Embryonic facial prominence (tissue), 1 donor: ENCODE measurements at regions not wholly inside any gene's neighbourhood (a gene's known extent, or its start where the extent isn't known, plus 50 kb on each side); places are given as distances from the start of the nearest gene placed in this dataset.
"Not testable (repeated sequence)": the region's sequence is repeated elsewhere in the genome, so short reads cannot be mapped to it uniquely, and the experiment has no call there.

ENCODE experiments used
- DNase-seq: peaks from one replicate; pipeline ENCODE4 v3.0.0-alpha.2; 2016; ENCODE audit errors: extremely low spot score

GRCh38 chr2:156933645-156934225 is 323.8 kb upstream of the GALNT5 start:
- no peak for DNase-seq

- DNase-seq: no peak
Observed at GRCh38 chr2:156935616-156936015, 321.9 kb upstream of the GALNT5 start.

- no peak for DNase-seq
Observed at GRCh38 chr2:156937430-156937829, 320.1 kb upstream of the GALNT5 start.

GRCh38 chr2:156944871-156945270 is 312.6 kb upstream of the GALNT5 start:
- DNase-seq: no peak

DNA sequence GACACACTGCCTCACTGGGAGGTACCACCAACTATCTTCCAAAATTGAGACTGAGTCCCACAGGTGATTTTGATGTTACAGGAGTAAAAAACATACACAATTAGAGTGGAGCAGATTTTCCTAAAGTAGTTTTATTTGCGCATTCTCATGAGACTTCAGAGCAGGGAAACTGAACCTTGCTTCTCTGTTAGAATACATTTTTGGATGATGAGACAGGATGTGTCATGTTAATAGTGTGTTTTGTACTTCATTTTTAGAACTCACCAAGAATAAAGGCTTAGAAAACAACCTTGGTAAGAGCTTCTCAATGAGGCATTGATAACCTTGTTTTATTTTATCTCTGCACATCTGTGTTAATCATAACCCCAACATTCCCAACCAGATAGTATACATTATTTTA is 310.2 kb upstream of the GALNT5 start:
- DNase-seq: no peak

DNA sequence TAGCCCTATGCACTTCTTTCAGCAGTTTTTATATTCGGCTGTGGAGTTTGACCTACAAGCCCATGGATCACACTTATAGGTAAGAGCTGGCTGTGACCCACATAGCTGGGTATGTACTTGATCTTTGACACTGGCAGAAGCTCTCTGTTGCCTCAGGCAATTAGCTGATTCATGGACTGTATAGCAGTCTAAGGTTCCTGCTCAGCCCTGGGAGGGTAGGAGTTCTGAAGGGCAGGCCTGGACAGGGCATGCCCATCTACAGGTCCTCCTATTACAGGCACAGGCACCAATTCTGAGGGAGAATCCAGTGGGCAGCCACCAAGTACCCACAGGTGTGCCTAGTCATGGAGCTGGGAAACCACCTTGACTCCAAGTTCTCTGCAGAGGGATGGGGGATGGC is 301.8 kb upstream of the GALNT5 start:
- no peak for DNase-seq

DNA sequence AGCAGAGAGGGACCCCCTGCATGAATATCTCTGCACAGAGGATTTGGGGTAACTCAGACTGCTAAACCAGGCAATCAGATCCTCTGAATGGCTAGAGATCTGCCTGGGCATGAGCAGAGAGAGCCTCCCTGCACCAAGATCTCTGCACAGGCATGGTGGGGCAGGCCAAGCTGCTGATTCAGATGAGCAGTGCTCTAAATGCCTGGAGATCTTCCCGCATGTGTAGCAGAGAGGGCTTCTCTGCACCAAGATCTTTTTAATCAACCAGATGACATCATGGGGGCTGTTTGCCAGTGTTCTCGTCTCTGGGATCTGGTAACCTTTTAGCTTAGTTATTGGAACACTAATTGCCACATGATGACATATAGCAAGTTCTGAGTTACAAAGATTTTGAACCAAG is 301.3 kb upstream of the GALNT5 start:
- no peak for DNase-seq

- DNase-seq: no peak
Observed at GRCh38 chr2:156958374-156958773, 299.1 kb upstream of the GALNT5 start.

GRCh38 chr2:156959481-156959880 is 298.0 kb upstream of the GALNT5 start:
- no peak for DNase-seq

DNA sequence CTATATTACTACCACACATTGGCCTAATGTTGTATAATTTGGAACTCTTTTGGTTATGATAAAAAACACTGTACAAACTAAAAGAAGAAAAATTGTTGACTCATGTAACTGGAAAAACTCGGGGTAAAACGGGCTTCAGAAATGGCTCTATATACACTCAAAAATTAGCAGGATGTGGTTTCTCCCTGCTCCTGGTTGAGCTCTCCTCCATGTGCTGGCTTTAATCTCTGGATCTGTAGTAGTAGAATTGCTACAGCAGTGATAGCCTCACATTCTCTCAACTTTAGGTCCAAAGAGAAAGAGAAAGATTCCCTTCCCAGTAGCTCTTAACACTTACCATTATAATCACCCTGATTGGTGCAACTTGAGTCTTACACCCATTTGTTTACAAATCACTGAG is 274.9 kb upstream of the GALNT5 start:
- DNase-seq: no peak

GRCh38 chr2:156986339-156986988 is 271.0 kb upstream of the GALNT5 start:
- no peak for DNase-seq

GRCh38 chr2:156999661-157000060 is 257.8 kb upstream of the GALNT5 start:
- DNase-seq: no peak

DNA sequence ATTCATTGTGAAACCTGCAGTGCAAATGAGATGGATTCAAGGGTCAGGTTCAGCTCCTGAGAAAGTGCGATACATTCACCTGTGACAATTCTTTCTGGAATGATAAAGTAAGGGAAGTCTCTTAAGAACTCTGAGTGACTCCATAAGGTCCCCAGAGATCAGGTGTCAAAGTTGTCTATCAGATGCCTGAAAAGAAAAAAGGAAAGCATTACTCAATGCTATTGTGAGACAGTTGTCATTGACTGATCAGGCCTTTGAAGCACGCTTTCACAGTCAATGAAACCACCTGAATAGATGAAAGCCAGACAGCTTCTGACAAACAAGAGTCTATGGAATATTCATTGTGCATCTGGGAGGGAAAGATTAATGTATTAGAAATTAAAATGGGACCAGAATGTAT is 252.7 kb upstream of the GALNT5 start:
- no peak for DNase-seq

DNA sequence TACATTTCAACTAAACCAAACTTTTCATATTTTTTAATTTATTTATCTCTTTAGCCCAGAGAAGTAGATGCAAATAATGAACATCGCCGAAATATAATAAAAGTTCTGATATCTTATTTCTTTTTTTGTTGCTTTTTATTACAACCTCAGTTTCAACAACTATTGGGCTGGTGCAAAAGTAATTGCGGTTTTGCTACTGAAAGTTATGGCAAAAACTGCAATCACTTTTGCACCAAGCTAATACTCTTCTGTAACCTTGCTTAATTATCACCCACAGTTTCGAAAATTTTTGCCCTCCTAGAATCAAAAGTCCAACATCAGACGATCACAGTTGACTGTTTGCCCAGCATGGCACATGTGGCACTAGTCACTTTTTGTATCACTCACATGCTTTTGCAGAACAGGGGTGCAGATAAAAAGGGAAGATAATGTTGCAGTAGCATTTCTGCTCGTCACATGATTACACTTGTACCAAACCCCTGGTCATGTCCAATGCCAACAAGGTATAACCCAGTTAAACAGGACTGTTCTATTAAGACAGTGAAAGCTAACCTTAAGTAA is 242.4 kb upstream of the GALNT5 start:
- DNase-seq: no peak

GRCh38 chr2:157023264-157023663 is 234.2 kb upstream of the GALNT5 start:
- not testable (repeated sequence) for DNase-seq

DNA sequence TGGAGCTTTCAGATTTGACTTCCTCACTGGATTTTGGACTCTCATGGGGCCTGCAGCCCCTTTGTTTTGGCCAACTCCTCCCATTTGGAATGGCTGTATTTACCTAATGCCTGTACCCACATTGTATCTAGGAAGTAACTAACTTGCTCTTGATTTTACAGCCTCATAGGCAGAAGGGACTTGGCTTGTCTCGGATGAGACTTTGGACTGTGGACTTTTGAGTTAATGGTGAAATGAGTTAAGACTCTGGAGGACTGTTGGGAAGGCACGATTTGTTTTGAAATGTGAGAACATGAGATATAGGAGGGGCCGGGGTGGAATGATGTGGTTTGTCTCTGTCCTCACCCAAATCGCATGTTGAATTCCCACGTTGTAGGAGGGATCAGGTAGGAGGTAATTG is 233.4 kb upstream of the GALNT5 start:
- no peak for DNase-seq

GRCh38 chr2:157032017-157032416 is 225.5 kb upstream of the GALNT5 start:
- no peak for DNase-seq

GRCh38 chr2:157036726-157037125 is 220.8 kb upstream of the GALNT5 start:
- DNase-seq: no peak

- no peak for DNase-seq
Observed at GRCh38 chr2:157043786-157044185, 213.7 kb upstream of the GALNT5 start.

GRCh38 chr2:157046396-157046795 is 211.1 kb upstream of the GALNT5 start:
- no peak for DNase-seq

DNA sequence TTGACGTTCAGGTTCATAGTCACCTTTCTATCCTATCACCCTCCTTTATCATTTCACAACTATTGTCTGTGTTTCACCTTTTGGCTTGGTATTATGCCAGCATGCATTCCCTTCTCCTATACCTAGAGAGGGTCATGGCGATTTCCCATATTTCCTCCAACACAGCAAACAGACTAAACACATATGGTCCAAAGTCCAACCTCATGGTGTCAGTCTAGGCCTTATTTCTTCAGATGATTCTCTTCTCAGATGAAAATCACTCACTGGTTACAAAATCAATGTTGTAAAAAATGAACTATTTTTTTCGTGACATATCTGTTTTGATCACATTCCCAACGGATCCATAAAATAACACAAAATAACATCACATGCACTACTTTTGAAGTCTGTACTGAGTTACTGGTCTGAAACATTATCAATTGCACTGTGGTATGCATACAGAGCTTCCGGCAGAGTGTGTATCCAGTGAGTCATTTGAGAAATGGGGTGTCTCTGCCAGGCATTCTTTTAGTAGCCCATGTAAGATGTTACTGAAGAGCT is 204.8 kb upstream of the GALNT5 start:
- no peak for DNase-seq

- no peak for DNase-seq
Observed at GRCh38 chr2:157053876-157054275, 203.6 kb upstream of the GALNT5 start.

DNA sequence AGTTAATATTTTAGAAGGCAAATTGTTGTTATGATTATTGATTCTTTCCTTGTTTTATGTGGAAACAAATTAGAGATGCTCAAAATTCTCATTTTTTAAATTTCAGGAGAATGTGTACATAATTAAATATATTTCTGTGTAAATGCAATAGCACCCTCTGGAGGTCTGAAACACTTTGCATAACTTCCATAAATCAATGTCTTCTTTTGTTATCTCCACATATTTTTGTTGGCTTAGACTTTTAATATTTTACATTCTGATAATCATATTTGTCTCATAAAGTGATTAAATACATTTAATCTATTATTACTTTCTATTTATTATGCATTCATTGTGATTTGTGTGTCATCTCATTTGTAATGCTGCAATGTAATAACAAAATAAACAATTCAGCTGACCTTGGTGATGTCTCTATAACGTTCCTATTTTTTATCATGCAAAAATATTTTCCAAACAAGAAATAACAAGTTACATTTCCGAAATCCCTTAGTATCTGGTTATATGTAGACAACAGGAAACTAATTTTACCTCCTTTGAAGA is 201.8 kb upstream of the GALNT5 start:
- no peak for DNase-seq
